ENCODE measurements at regions not wholly inside any gene's neighbourhood (a gene's known extent, or its start where the extent isn't known, plus 50 kb on each side); places are given as distances from the start of the nearest gene placed in this dataset.

DNA sequence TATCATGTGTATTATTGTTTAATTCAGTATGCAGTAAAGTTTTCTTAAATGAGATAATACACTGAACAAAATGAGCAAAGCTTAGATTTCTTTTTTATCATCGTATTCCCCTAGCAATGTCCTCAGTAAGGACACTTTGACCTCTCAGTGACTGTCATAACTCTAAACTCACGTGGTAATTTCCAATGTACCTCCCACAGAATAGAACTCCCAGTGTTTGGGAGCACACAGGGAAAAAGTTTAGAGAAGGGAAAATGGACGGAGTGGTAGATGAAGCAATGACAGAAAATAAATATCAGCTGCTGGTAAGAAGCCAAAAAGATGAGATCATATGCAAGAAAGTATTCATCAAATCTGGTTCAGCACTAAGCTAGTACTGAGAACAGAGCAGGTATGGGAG is 758.6 kb upstream of the KCND2 start:
- no peaks in the 10 kb centered on the region for H3K27me3 ChIP-seq (ENCODE audit: low read depth)
- no peak for DNase-seq
- H3K4me3 ChIP-seq = no peak overlapping the region
- H3K9me3 ChIP-seq (replicated peaks) = peaks cover 22% of the 10 kb centered on the region
- TF ChIP-seq, protein P1, sequence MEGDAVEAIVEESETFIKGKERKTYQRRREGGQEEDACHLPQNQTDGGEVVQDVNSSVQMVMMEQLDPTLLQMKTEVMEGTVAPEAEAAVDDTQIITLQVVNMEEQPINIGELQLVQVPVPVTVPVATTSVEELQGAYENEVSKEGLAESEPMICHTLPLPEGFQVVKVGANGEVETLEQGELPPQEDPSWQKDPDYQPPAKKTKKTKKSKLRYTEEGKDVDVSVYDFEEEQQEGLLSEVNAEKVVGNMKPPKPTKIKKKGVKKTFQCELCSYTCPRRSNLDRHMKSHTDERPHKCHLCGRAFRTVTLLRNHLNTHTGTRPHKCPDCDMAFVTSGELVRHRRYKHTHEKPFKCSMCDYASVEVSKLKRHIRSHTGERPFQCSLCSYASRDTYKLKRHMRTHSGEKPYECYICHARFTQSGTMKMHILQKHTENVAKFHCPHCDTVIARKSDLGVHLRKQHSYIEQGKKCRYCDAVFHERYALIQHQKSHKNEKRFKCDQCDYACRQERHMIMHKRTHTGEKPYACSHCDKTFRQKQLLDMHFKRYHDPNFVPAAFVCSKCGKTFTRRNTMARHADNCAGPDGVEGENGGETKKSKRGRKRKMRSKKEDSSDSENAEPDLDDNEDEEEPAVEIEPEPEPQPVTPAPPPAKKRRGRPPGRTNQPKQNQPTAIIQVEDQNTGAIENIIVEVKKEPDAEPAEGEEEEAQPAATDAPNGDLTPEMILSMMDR (IDR thresholded peaks at IDR 0.05; ENCODE audit: borderline replicate concordance) = no peak
- H3K36me3 ChIP-seq = no peaks in the 10 kb centered on the region
- no peaks in the 10 kb centered on the region for H3K4me1 ChIP-seq
- intact Hi-C loops (cut with micrococcal nuclease) = no loop called here
- H3K27ac ChIP-seq (replicated peaks) = no peak overlapping the region

DNA sequence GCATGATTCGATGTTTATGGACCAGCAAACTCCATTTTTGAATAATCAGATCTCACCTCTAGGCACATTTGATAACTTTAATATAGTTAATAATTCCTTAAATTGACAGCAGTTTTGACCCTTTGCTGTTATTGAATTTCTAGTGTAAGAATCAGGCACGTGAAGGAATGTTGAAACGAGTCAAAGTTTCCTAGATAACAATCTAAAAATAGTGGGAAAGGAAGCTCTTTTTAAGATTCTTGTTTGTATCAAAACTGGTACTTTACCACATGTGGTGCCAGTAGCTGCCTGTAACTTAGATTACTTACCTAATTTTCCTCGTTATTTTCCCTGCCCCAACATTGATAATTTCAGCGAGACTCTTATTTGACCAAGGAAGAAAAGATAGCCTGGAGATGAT is 757.8 kb upstream of the KCND2 start:
- intact Hi-C loops (cut with micrococcal nuclease) = no loop called here
- TF ChIP-seq, protein P1 (IDR thresholded peaks at IDR 0.05; ENCODE audit: borderline replicate concordance) = no peak
- peaks cover 22% of the 10 kb centered on the region for H3K9me3 ChIP-seq (replicated peaks)
- no peaks in the 10 kb centered on the region for H3K4me1 ChIP-seq
- H3K36me3 ChIP-seq = no peaks in the 10 kb centered on the region
- no peak for DNase-seq
- no peaks in the 10 kb centered on the region for H3K27me3 ChIP-seq (ENCODE audit: low read depth)
- no peak overlapping the region for H3K27ac ChIP-seq (replicated peaks)
- no peak overlapping the region for H3K4me3 ChIP-seq

DNA sequence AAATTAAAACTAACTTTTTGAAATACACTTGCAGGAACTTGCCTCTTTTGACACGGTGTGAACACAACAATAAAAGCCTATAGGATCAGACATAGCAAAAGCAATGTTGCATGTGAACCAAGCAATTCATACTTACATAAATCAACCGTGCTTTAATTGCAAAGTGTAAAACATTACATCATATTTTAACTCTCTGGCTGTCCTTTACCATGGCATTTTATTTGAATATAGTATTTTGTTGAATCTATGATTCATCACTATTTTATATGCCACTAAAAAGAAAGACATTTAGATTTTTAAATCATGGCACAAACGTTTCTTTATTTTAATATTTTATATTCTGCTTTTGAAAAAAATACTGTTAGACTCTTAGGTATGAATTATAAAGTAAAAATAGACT is 757.0 kb upstream of the KCND2 start:
- Histone ChIP-seq H3K9me3 (replicated peaks) (peaks cover 20% of the 10 kb centered on the region), H3K4me1 (no peaks in the 10 kb centered on the region), H3K36me3 (no peaks in the 10 kb centered on the region), H3K27ac (replicated peaks) (no peak overlapping the region), H3K27me3 (ENCODE audit: low read depth) (no peaks in the 10 kb centered on the region), H3K4me3 (no peak overlapping the region)
- intact Hi-C loops (cut with micrococcal nuclease) = no loop called here
- no peak for DNase-seq
- TF ChIP-seq, protein P1 (IDR thresholded peaks at IDR 0.05; ENCODE audit: borderline replicate concordance) = no peak

DNA sequence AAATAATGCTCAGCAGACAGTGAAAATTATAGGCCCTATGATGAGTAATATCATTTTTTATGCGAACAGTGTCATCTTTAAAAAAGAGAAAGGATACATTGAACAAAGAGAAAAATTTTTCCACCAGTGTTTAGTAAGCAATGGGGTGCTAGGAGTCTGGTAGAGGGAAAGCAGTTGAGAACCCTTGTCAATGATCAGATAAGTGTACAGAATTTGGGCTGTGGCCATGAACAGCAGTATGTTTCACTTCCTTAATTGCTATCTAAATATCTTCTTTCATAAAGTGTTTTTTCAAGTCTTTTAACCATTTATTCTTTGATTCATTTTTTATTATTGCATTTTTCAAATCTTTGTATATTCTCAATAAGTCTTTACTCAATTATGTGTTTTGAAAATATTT is 750.7 kb upstream of the KCND2 start:
- TF ChIP-seq, protein P1 (IDR thresholded peaks at IDR 0.05; ENCODE audit: borderline replicate concordance) = no peak
- Histone ChIP-seq H3K36me3 (no peaks in the 10 kb centered on the region), H3K9me3 (replicated peaks) (peaks cover 37% of the 10 kb centered on the region), H3K27me3 (ENCODE audit: low read depth) (no peaks in the 10 kb centered on the region), H3K4me3 (no peak overlapping the region), H3K4me1 (no peaks in the 10 kb centered on the region), H3K27ac (replicated peaks) (no peak overlapping the region)
- DNase-seq = no peak
- intact Hi-C loops (cut with micrococcal nuclease) = no loop called here

DNA sequence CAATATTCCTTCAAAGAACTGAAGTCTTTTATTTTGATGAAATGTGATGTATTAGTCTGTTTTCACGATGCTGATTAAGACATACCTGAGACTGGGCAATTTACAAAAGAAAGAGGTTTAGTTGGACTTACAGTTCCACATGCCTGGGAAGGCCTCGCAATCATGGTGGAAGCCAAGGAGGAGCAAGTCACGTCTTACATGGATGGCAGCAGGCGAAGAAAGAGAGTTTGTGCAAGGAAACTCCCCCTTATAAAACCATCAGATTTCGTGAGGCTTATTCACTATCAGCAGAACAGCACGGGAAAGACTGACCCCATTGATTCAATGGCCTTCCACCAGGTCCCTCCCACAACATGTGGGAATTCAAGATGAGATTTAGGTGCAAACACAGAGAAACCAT is 750.3 kb upstream of the KCND2 start:
- H3K27ac ChIP-seq (replicated peaks) = no peak overlapping the region
- no peaks in the 10 kb centered on the region for H3K36me3 ChIP-seq
- intact Hi-C loops (cut with micrococcal nuclease) = no loop called here
- H3K27me3 ChIP-seq (ENCODE audit: low read depth) = no peaks in the 10 kb centered on the region
- no peaks in the 10 kb centered on the region for H3K4me1 ChIP-seq
- peaks cover 39% of the 10 kb centered on the region for H3K9me3 ChIP-seq (replicated peaks)
- TF ChIP-seq, protein P1 (IDR thresholded peaks at IDR 0.05; ENCODE audit: borderline replicate concordance) = no peak
- no peak overlapping the region for H3K4me3 ChIP-seq
- no peak for DNase-seq

DNA sequence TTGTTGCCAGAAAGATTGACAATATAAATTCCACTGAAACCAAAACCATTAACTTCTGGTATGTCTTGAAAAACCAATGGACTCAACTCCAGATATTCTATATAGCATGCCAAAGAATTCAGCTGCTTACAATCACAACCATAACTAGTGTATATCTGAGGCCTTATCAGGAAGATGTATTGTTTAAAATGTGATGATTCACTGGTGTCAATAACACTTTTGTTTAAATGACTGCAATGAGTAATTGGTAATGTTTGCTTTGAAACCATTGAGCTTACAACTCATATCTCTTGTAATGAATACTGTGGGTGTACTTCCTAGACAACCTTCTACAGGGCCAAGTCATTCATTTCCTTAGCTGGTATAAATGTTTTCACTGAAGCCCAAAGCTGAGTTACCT is 727.9 kb upstream of the KCND2 start:
- TF ChIP-seq, protein P1 (IDR thresholded peaks at IDR 0.05; ENCODE audit: borderline replicate concordance) = no peak
- intact Hi-C loops (cut with micrococcal nuclease) = no loop called here
- Histone ChIP-seq H3K27ac (replicated peaks) (no peak overlapping the region), H3K9me3 (replicated peaks) (no peaks in the 10 kb centered on the region), H3K4me3 (no peak overlapping the region), H3K27me3 (ENCODE audit: low read depth) (no peaks in the 10 kb centered on the region), H3K4me1 (no peaks in the 10 kb centered on the region), H3K36me3 (no peaks in the 10 kb centered on the region)
- no peak for DNase-seq
